H9 (cell line): ENCODE measurements at regions not wholly inside any gene's neighbourhood (a gene's known extent, or its start where the extent isn't known, plus 50 kb on each side); places are given as distances from the start of the nearest gene placed in this dataset.
A peak's percentile ranks its signal among the peaks of the same experiment; 100 is the strongest.

Experiments used
- DNase-seq: peaks from one replicate; pipeline ENCODE4 v3.0.0-alpha.2; 2017
- H2AFZ ChIP-seq: one replicate; pipeline ENCODE4 v1.6.1; 2013; ENCODE audit warnings: mild to moderate bottlenecking, low read length, control low read depth, moderate library complexity
- H2AK5ac ChIP-seq: 2 replicates; pipeline ENCODE4 v1.6.1; 2013; ENCODE audit warnings: low read length, control low read depth, mixed read lengths; ENCODE audit not compliant: insufficient read length
- H2BK120ac ChIP-seq: one replicate; pipeline ENCODE4 v1.6.1; 2013; ENCODE audit warnings: low read depth, mild to moderate bottlenecking, low read length, control low read depth, inconsistent platforms; ENCODE audit not compliant: poor library complexity, severe bottlenecking
- H2BK12ac ChIP-seq: 2 replicates; pipeline ENCODE4 v1.6.1; 2013; ENCODE audit warnings: low read length, control low read depth, mixed read lengths, low read depth; ENCODE audit not compliant: insufficient read length
- H2BK15ac ChIP-seq: 2 replicates; pipeline ENCODE4 v1.6.1; 2013; ENCODE audit warnings: low read depth, low read length, control low read depth
- H2BK20ac ChIP-seq: one replicate; pipeline ENCODE4 v1.6.1; 2013; ENCODE audit warnings: low read depth, mild to moderate bottlenecking, low read length, control low read depth, inconsistent platforms; ENCODE audit not compliant: poor library complexity, severe bottlenecking
- H2BK5ac ChIP-seq: 2 replicates; pipeline ENCODE4 v1.6.1; 2013; ENCODE audit warnings: low read length, control low read depth, mixed read lengths; ENCODE audit not compliant: insufficient read length
- H3K14ac ChIP-seq: 2 replicates; pipeline ENCODE4 v1.6.1; 2013; ENCODE audit warnings: low read length, control low read depth; ENCODE audit not compliant: insufficient read depth
- H3K18ac ChIP-seq: 2 replicates; pipeline ENCODE4 v1.6.1; 2013; ENCODE audit warnings: low read depth, mild to moderate bottlenecking, mixed read lengths, low read length, control low read depth; ENCODE audit not compliant: insufficient read length
- H3K23ac ChIP-seq: 2 replicates; pipeline ENCODE4 v1.6.1; 2013; ENCODE audit warnings: low read length, control low read depth, mixed read lengths, low read depth; ENCODE audit not compliant: insufficient read length
- H3K23me2 ChIP-seq: 2 replicates; pipeline ENCODE4 v1.6.1; 2013; ENCODE audit warnings: low read depth, mild to moderate bottlenecking, mixed read lengths, low read length, control low read depth; ENCODE audit not compliant: insufficient read length, poor library complexity, severe bottlenecking
- H3K27ac ChIP-seq: 2 replicates; pipeline ENCODE4 v1.5.1; 2013; ENCODE audit warnings: low read length, control low read depth, mixed read lengths, low read depth; ENCODE audit not compliant: insufficient read length
- H3K27me3 ChIP-seq: 2 replicates; pipeline ENCODE4 v1.6.1; 2013; ENCODE audit warnings: low read length, control low read depth, inconsistent platforms; ENCODE audit not compliant: insufficient read depth
- H3K4ac ChIP-seq: 2 replicates; pipeline ENCODE4 v1.6.1; 2013; ENCODE audit warnings: low read depth, mild to moderate bottlenecking, control low read depth, inconsistent platforms, low read length, moderate library complexity
- H3K4me1 ChIP-seq: 2 replicates; pipeline ENCODE4 v1.6.1; 2013; ENCODE audit warnings: low read length, control low read depth, inconsistent platforms; ENCODE audit not compliant: insufficient read depth
- H3K4me2 ChIP-seq: 2 replicates; pipeline ENCODE4 v1.6.1; 2013; ENCODE audit warnings: low read length, control low read depth, mixed read lengths; ENCODE audit not compliant: insufficient read length, insufficient read depth
- H3K56ac ChIP-seq: 2 replicates; pipeline ENCODE4 v1.6.1; 2013; ENCODE audit warnings: low read depth, mild to moderate bottlenecking, mixed read lengths, low read length, control low read depth; ENCODE audit not compliant: insufficient read length
- H3K79me1 ChIP-seq: 2 replicates; pipeline ENCODE4 v1.6.1; 2013; ENCODE audit warnings: low read depth, mild to moderate bottlenecking, moderate library complexity, low read length, control low read depth, inconsistent platforms; ENCODE audit not compliant: insufficient read depth, poor library complexity, severe bottlenecking
- H3K79me2 ChIP-seq: 2 replicates; pipeline ENCODE4 v1.6.1; 2013; ENCODE audit warnings: low read length, control low read depth, inconsistent platforms; ENCODE audit not compliant: insufficient read depth
- H3K9ac ChIP-seq: 2 replicates; pipeline ENCODE4 v1.6.1; 2013; ENCODE audit warnings: low read length, control low read depth, mixed read lengths; ENCODE audit not compliant: insufficient read length; ENCODE audit errors: extremely low read depth
- H3K9me3 ChIP-seq: one replicate; pipeline ENCODE4 v1.6.1; 2013; ENCODE audit warnings: low read depth, low read length, inconsistent platforms; ENCODE audit not compliant: control insufficient read depth
- H3T11ph ChIP-seq: one replicate; pipeline ENCODE4 v1.6.1; 2013; ENCODE audit warnings: mild to moderate bottlenecking, low read length, control low read depth, inconsistent platforms
- H4K20me1 ChIP-seq: one replicate; pipeline ENCODE4 v1.6.1; 2013; ENCODE audit not compliant: control insufficient read depth, insufficient read length, insufficient read depth
- H4K5ac ChIP-seq: 2 replicates; pipeline ENCODE4 v1.6.1; 2013; ENCODE audit warnings: low read depth, mild to moderate bottlenecking, mixed read lengths, low read length, control low read depth; ENCODE audit not compliant: insufficient read length
- H4K8ac ChIP-seq: replicated peaks from 2 replicates; pipeline ENCODE4 v1.6.1; 2013; ENCODE audit warnings: low read length, control low read depth, mixed read lengths, low read depth; ENCODE audit not compliant: insufficient read length
- H4K91ac ChIP-seq: 2 replicates; pipeline ENCODE4 v1.6.1; 2013; ENCODE audit warnings: low read depth, mild to moderate bottlenecking, moderate library complexity, mixed read lengths, low read length, control low read depth; ENCODE audit not compliant: insufficient read length
- H3K27ac Mint-ChIP-seq, 3 experiments: 2 replicates in 2 of 3; 3 replicates in 1 of 3; pipeline ENCODE4 v1.8.0; 2020 to 2021; ENCODE audit warnings: mixed read lengths in 3 of 3, mild to moderate bottlenecking in 1 of 3, moderate library complexity in 1 of 3
- H3K27me3 Mint-ChIP-seq: 2 replicates; pipeline ENCODE4 v1.8.0; 2021; ENCODE audit warnings: low read depth, mild to moderate bottlenecking, moderate library complexity, mixed read lengths
- H3K36me3 Mint-ChIP-seq, 3 experiments: 2 replicates in 2 of 3; 3 replicates in 1 of 3; pipeline ENCODE4 v1.8.0; 2020 to 2021; ENCODE audit warnings: low read depth in 3 of 3, mixed read lengths in 3 of 3; ENCODE audit not compliant: insufficient read depth in 1 of 3
- H3K4me1 Mint-ChIP-seq, 2 experiments: 2 replicates each; pipeline ENCODE4 v1.8.0; 2020; ENCODE audit warnings: mixed read lengths in 2 of 2
- H3K4me3 Mint-ChIP-seq, 2 experiments: 2 replicates in 1 of 2; 3 replicates in 1 of 2; pipeline ENCODE4 v1.8.0; 2020 to 2021; ENCODE audit warnings: mild to moderate bottlenecking in 2 of 2, mixed read lengths in 2 of 2, moderate library complexity in 1 of 2
- H3K9me3 Mint-ChIP-seq, 2 experiments: 2 replicates in 1 of 2; 3 replicates in 1 of 2; pipeline ENCODE4 v1.8.0; 2020; ENCODE audit warnings: mild to moderate bottlenecking in 2 of 2, mixed read lengths in 2 of 2, moderate library complexity in 1 of 2
- CTCF ChIP-seq: fragments of 200-600 bp; sonication (generic); conservative IDR thresholded peaks from 3 replicates; pipeline ENCODE4 v1.8.0; 2021; ENCODE audit warnings: antibody characterized with exemption, mild to moderate bottlenecking
- WGBS: extraction: QIAGEN DNeasy Blood & Tissue Kit; methylation state at CpG from one replicate; pipeline ENCODE4 v1.1.7; 2013; ENCODE audit warnings: missing lambda C conversion rate, low lambda C conversion rate, mixed read lengths; ENCODE audit not compliant: insufficient read length; ENCODE audit errors: extremely low coverage; 5-methylcytosine and 5-hydroxymethylcytosine counted together

GRCh38 chr3:139848660-139849059, 86.3 kb upstream of the CLSTN2 start:
- Histone ChIP-seq H3K4me1 (no peaks in the 10 kb centered on the region), H3K9me3 (no peaks in the 10 kb centered on the region)
- H3K4me1 Mint-ChIP-seq: 0 out of 4 replicates have a peak, but pooled peaks cover 0 to 3% of the 10 kb centered on the region in 2 experiments

More at GRCh38 chr3:139848660-139849059, 86.3 kb upstream of the CLSTN2 start:
- no CpG with 5 or more reads among the region's 3 CpGs for WGBS
- peaks cover 2% of the 10 kb centered on the region for H3K27me3 Mint-ChIP-seq
- H3K4me2 ChIP-seq: no peak overlapping the region
- no peak overlapping the region for H2AK5ac ChIP-seq
- H3K14ac ChIP-seq: no peak overlapping the region
- no peak overlapping the region for H4K8ac ChIP-seq
- H3K56ac ChIP-seq: no peak overlapping the region
- no peak overlapping the region for H3K9ac ChIP-seq
- H3K23me2 ChIP-seq: no peaks in the 10 kb centered on the region
- H4K5ac ChIP-seq: no peak overlapping the region
- no peak overlapping the region for H2BK15ac ChIP-seq
- no peaks in the 10 kb centered on the region for H4K20me1 ChIP-seq
- DNase-seq: no peak
- H2BK20ac ChIP-seq: no peak overlapping the region
- H3K36me3 Mint-ChIP-seq: peaks cover 0 to 5% (median 2%) of the 10 kb centered on the region in 3 experiments; a peak in 4 of 7 replicates
- H2BK120ac ChIP-seq: no peak overlapping the region
- H3T11ph ChIP-seq: no peak overlapping the region
- no peak overlapping the region for H4K91ac ChIP-seq
- no peak for TF ChIP-seq CTCF
- H3K4me3 Mint-ChIP-seq: no peak overlapping the region
- H3K27ac Mint-ChIP-seq: peak overlapping the region in 1 of 3 experiments; percentile 89; a peak in 1 of 7 replicates
- H3K27ac ChIP-seq: no peak overlapping the region
- no peaks in the 10 kb centered on the region for H3K79me1 ChIP-seq
- H3K9me3 Mint-ChIP-seq: peaks cover 13 to 26% of the 10 kb centered on the region in 2 experiments
- H2BK12ac ChIP-seq: no peak overlapping the region
- H2BK5ac ChIP-seq: no peak overlapping the region
- H3K27me3 ChIP-seq: no peaks in the 10 kb centered on the region
- no peak overlapping the region for H2AFZ ChIP-seq
- H3K4ac ChIP-seq: no peak overlapping the region
- no peak overlapping the region for H3K18ac ChIP-seq
- no peaks in the 10 kb centered on the region for H3K79me2 ChIP-seq
- no peak overlapping the region for H3K23ac ChIP-seq
